CD1c-positive myeloid dendritic cell (primary cell): ENCODE measurements at regions not wholly inside any gene's neighbourhood (a gene's known extent, or its start where the extent isn't known, plus 50 kb on each side); places are given as distances from the start of the nearest gene placed in this dataset.

Source experiments
- DNase-seq: peaks from one replicate; pipeline ENCODE4 v3.0.0-alpha.2; 2016; ENCODE audit errors: extremely low spot score

DNA sequence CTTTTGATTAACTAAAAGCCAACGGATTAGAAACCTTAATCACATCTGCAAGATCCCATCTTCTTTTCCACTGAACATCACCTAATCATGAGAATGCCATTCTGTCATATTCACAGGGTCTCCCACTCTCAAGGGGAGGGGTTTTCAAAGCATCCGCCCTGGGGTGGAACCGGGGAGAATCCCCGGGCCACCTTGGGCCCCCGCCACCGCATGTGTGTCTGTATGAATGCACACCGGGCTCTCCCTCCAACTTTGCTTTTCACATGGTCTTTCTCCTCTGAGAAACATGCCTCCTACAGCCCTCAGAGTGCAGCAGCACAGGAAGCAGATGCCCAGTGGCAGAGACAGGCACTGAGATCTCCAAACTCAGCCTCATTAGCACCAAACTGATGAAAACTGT is 233.2 kb upstream of the PPP2R2D start:
- no peak for DNase-seq

GRCh38 chr10:131668903-131669302 is 231.9 kb upstream of the PPP2R2D start:
- DNase-seq = no peak

DNA sequence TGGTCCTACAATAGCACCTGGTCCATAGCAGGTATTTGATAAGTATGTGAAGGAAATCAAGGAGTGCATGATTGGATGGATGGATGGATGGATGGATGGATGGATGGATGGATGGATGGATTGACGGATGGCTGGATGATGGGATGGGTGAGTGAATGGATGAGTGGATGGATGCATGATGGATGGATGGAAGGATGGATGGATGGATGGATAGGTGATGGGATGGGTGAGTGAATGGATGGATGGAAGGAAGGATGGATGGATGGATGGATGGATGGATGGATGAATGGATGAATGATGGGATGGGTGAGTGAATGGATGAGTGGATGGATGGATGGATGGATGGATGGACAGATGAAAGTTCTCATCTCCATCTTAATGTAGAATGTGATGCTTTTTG is 231.0 kb upstream of the PPP2R2D start:
- DNase-seq = no peak

DNA sequence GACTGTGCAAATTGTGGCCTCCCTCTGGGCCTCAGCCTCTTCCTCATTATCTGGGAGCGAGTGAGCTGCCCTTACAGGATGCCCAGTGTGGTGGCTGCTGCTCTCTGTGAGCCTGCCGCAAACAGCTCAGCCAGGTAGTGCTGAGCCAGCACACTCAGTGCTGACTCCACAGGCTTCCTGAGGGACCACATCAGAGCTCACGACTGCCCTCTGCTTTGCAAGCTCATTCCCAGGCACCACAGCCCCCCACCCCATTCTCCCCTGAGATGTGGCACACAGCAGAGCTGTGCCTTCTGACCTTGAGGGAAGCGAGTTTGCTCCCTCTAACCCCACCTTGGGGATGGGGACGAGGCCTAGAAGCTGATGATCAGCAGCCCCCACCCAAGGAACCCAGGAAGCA is 230.5 kb upstream of the PPP2R2D start:
- no peak for DNase-seq

GRCh38 chr10:131673396-131673795 is 227.4 kb upstream of the PPP2R2D start:
- no peak for DNase-seq

DNA sequence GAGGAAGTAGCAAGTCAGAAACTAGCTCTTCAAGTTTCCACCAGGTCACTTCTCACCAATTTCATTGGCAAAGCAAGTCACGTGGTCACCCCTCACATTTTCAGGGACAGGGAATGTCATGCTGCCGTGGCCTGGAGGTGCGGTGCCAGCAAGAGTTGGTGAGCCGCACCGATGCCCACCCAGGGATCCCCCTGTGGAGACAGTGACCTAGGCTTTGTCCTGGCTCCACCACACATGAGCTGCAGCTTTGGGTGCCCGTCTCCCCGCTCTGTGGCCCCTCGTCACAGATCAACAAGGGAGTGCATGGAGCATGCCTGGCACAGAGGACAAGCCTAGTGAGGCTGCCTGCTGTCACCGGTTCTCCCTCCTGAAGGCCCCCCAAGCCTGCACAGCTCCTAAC is 226.7 kb upstream of the PPP2R2D start:
- DNase-seq = no peak

GRCh38 chr10:131675104-131675503 is 225.7 kb upstream of the PPP2R2D start:
- DNase-seq = no peak

GRCh38 chr10:131676046-131676799 is 224.6 kb upstream of the PPP2R2D start:
- DNase-seq = no peak

DNA sequence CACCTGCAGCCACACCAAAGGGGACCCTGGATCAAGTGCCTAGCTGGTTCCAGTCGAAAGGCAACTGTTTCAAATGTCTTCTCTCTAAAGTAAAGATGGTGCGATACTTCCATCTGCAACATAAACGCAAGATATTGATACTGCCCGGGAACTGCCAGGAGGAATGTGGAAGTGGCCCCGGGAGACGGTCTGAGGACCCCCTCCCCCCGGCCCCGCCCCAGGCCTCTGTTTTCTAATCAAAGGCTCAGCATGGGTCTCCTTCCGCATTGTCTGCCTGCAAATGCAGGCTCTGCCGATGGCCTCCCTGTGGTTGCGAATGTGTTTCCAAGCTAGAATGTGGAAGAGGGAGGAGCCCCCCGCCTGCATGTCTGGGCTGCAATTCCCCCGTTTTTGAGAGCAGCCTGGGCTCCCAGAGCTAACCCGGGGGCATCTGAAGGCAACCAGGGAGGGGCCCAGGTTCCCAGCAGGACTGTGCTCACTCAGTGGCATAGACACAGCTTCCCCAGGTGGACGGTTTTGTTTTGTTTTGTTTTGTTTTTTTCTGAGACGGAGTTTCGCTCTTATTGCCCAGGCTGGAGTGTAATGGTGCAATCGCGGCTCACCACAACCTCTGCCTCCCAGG is 223.9 kb upstream of the PPP2R2D start:
- DNase-seq = no peak

GRCh38 chr10:131677671-131678070 is 223.1 kb upstream of the PPP2R2D start:
- no peak for DNase-seq

GRCh38 chr10:131678171-131678570 is 222.6 kb upstream of the PPP2R2D start:
- DNase-seq = no peak

- no peak for DNase-seq
These were observed 222.2 kb upstream of the PPP2R2D start for GRCh38 chr10:131678613-131679012.

DNA sequence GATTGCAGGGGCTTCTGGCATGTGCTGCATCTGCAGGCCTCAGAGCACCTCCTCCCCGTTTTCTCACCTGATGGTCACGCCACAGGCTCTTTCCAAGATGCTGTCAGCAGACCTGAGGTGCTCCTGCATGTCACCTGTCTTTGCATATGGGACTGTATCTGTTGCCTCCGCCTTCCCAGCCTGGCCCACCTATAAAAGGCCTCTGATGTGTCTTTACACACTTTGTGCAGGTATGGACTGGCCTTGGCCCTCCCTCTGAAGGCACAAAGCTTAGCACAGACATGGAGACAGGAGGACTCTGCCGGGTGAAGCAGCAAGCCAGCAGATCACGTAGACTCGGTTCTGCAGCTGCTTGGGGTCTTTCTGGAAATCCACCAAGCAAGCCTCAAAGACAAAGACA is 220.9 kb upstream of the PPP2R2D start:
- DNase-seq = no peak

GRCh38 chr10:131681122-131681521 is 219.7 kb upstream of the PPP2R2D start:
- DNase-seq = no peak

DNA sequence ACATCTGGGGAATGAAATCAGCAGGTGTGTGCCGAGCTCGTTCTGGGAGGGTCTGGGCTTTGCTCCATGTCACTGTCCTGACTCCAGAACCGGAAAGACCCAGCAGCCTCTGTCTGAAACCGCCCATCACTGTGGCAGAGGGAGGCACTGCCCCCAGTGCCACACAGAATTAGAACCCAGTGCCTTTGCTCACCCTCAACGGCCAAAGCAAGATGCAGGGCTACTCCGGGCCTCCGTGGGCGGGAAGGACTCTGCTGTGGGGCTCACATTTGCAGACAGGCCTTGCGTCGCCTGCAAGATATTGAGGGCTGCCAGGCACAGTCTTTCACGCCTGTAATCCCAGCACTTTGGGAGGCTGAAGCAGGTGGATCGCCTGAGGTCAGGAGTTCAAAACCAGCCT is 219.2 kb upstream of the PPP2R2D start:
- DNase-seq = no peak

GRCh38 chr10:131682271-131682962 is 218.4 kb upstream of the PPP2R2D start:
- no peak for DNase-seq

GRCh38 chr10:131683281-131683861 is 217.4 kb upstream of the PPP2R2D start:
- DNase-seq = no peak

DNA sequence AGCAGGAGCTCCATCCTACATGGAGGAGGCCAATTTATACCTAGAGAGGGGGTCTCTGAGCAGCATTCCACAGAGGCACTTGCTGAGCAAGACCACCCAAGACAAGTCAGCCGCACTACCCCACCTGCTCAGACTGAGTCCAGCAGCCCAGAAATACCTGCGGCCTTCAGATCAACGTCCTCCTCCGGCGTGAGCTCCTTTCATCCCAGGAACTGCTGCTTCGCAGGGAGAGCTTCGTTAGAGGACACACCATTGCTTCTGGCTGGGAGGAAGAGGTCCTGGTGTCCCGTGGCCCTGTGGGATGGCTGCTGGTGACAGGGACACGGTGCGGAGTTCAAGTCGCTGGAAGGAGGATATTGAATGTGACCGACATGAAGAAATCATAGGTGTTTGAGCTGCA is 216.9 kb upstream of the PPP2R2D start:
- no peak for DNase-seq

DNA sequence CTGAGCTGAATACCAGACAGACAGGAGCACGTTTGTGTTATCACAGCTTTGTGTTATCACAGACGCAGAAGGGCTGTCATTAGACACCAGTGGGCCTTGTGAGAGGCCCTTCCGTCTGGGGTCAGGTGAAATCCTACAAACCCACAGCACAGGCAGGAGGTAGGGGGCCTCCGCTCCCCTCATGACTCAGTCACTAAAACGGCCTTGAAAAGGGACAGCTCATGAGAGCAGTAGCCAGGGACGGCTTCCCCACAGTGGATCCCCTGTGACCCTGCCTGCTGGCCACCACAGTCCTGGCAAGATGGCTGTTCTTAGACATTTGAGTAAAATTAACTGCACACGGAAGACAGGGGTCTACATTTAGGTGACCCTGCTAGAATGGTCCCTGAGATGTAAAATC is 215.8 kb upstream of the PPP2R2D start:
- no peak for DNase-seq

DNA sequence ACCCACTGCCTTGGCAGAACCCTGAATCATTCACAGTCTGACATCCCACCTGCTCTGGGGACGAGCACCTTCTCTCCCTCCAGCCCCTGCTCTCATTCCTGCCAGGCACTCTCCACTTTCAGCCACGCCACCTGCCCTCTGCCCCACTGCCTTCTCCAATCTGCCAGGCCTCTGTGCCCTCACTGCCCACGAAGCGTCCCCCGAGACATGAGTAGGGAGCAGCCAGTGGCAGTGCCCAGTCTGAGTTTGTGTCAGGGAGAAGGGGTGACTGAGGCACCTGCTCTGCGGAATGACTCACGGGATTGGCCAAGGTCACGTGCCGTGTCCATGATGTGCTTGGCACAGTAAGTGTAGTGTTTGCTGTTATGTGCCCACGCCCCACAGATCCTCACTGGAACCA is 215.2 kb upstream of the PPP2R2D start:
- no peak for DNase-seq

GRCh38 chr10:131686781-131687420 is 213.9 kb upstream of the PPP2R2D start:
- no peak for DNase-seq

DNA sequence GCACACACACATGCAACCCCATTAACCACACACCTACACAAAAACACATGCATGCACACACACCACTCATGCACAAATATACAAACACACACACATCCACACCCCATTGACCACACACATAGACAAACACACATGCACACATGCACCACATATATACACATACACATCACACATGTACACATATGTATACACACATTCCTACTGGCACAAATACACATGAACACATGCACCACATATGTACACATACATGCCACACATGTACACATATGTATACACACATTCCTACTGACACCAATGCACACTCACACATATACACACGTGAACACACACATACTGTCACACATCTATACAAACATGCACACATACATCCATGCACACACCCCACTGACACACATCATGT is 212.5 kb upstream of the PPP2R2D start:
- DNase-seq = no peak
